H1 (cell line): ENCODE measurements at regions not wholly inside any gene's neighbourhood (a gene's known extent, or its start where the extent isn't known, plus 50 kb on each side); places are given as distances from the start of the nearest gene placed in this dataset.

ENCODE experiments used
- CTCF ChIA-PET: fragments of 300-600 bp; sonication (Branson Sonifier 250); formaldehyde crosslinking; loops from one replicate; lab custom pipeline; 2021; ENCODE audit not compliant: partially characterized antibody; lab: Charles Lee
- POLR2A ChIA-PET: fragments of 300-600 bp; sonication (Branson Sonifier 250); formaldehyde crosslinking; loops from one replicate; lab custom pipeline; 2021; ENCODE audit warnings: inconsistent platforms; ENCODE audit not compliant: partially characterized antibody; lab: Charles Lee
- DNase-seq, 2 experiments: peaks; one replicate each; pipeline versions ENCODE4 v3.0.0 to v3.0.0-alpha.2; 2010 to 2022; ENCODE audit warnings: low spot score in 2 of 2, low read depth in 1 of 2, mixed read lengths in 1 of 2
- FAIRE-seq: peaks from 2 replicates; lab custom pipeline; 2011; peaks lifted over from hg19 to GRCh38; lab: Jason Lieb, UNC
- H2AFZ ChIP-seq: 2 replicates; pipeline ENCODE4 v1.8.1; 2012; ENCODE audit warnings: low read length, inconsistent platforms
- H2AK5ac ChIP-seq: 2 replicates; pipeline ENCODE4 v1.6.1; 2013; ENCODE audit warnings: low read depth, low read length
- H2BK120ac ChIP-seq: replicated peaks from 2 replicates; pipeline ENCODE3; 2013; ENCODE audit warnings: low read depth, low read length, inconsistent platforms
- H2BK12ac ChIP-seq: 2 replicates; pipeline ENCODE4 v1.6.1; 2013; ENCODE audit warnings: low read depth, low read length
- H2BK15ac ChIP-seq: 2 replicates; pipeline ENCODE4 v1.6.1; 2013; ENCODE audit warnings: low read length
- H2BK20ac ChIP-seq: 2 replicates; pipeline ENCODE4 v1.6.1; 2013; ENCODE audit warnings: low read length
- H2BK5ac ChIP-seq: 2 replicates; pipeline ENCODE4 v1.6.1; 2013; ENCODE audit warnings: low read depth, low read length
- H3K14ac ChIP-seq: 2 replicates; pipeline ENCODE4 v1.6.1; 2013; ENCODE audit warnings: inconsistent platforms; ENCODE audit not compliant: insufficient read length
- H3K18ac ChIP-seq: 2 replicates; pipeline ENCODE4 v1.6.1; 2013; ENCODE audit warnings: low read length; ENCODE audit errors: extremely low read depth
- H3K23ac ChIP-seq: 2 replicates; pipeline ENCODE4 v1.6.1; 2013; ENCODE audit warnings: inconsistent platforms; ENCODE audit not compliant: insufficient read length
- H3K23me2 ChIP-seq: 2 replicates; pipeline ENCODE4 v1.6.1; 2013; ENCODE audit warnings: low read depth, low read length
- H3K27ac ChIP-seq: 2 replicates; pipeline ENCODE4 v1.6.1; 2011; ENCODE audit warnings: low read depth, low read length, inconsistent platforms
- H3K27me3 ChIP-seq, 4 experiments: replicated peaks in 1 of 4; 1 replicate in 1 of 4; 2 replicates in 3 of 4; pipeline versions ENCODE4 v1.6.1 to v1.8.1; 2011 to 2013; ENCODE audit warnings: low read length in 3 of 4, mild to moderate bottlenecking in 3 of 4, inconsistent platforms in 2 of 4, mixed read lengths in 2 of 4, moderate library complexity in 1 of 4; ENCODE audit not compliant: control insufficient read depth in 3 of 4, insufficient read depth in 3 of 4; ENCODE audit errors: extremely low read depth in 1 of 4
- H3K36me3 ChIP-seq, 4 experiments: 2 replicates each; pipeline versions ENCODE4 v1.6.1 to v1.8.1; 2011 to 2013; ENCODE audit warnings: mild to moderate bottlenecking in 4 of 4, low read length in 3 of 4, moderate library complexity in 2 of 4, control low read depth in 1 of 4, inconsistent platforms in 1 of 4; ENCODE audit not compliant: insufficient read depth in 4 of 4, control insufficient read depth in 2 of 4
- H3K4ac ChIP-seq: replicated peaks from 2 replicates; pipeline ENCODE3; 2013; ENCODE audit warnings: low read length, low read depth, mixed read lengths, inconsistent platforms; ENCODE audit not compliant: insufficient read length
- H3K4me1 ChIP-seq, 4 experiments: replicated peaks in 1 of 4; 1 replicate in 1 of 4; 2 replicates in 3 of 4; pipeline versions ENCODE4 v1.6.1 to v1.8.1; 2011 to 2013; ENCODE audit warnings: low read length in 3 of 4, inconsistent platforms in 2 of 4, mixed read lengths in 1 of 4; ENCODE audit not compliant: insufficient read depth in 4 of 4, control insufficient read depth in 3 of 4
- H3K4me2 ChIP-seq, 2 experiments: 2 replicates each; pipeline versions ENCODE4 v1.6.1 to v1.8.1; 2011 to 2013; ENCODE audit warnings: low read depth in 2 of 2, low read length in 2 of 2, control low read depth in 1 of 2, inconsistent platforms in 1 of 2, mild to moderate bottlenecking in 1 of 2; ENCODE audit not compliant: insufficient read depth in 1 of 2
- H3K4me3 ChIP-seq, 4 experiments: fragments of 200-600, 300-600 bp in 1 of 4; sonication (generic), shearing (Covaris generic), sonication (Bioruptor Twin) in 1 of 4; 2 replicates each; pipeline versions ENCODE4 v1.5.1 to v1.8.1; 2011 to 2016; ENCODE audit warnings: low read length in 4 of 4, low read depth in 3 of 4, control low read depth in 2 of 4, inconsistent platforms in 2 of 4, mild to moderate bottlenecking in 2 of 4, mixed read lengths in 1 of 4, moderate library complexity in 1 of 4; ENCODE audit not compliant: insufficient read depth in 2 of 4; ENCODE audit errors: extremely low read depth in 1 of 4
- H3K56ac ChIP-seq: replicated peaks from 2 replicates; pipeline ENCODE3; 2013; ENCODE audit warnings: low read depth, mild to moderate bottlenecking, mixed read lengths, low read length, inconsistent platforms; ENCODE audit not compliant: insufficient read length
- H3K79me1 ChIP-seq: 2 replicates; pipeline ENCODE4 v1.6.1; 2013; ENCODE audit warnings: low read depth, low read length, control low read depth
- H3K79me2 ChIP-seq, 2 experiments: 2 replicates each; pipeline versions ENCODE4 v1.6.1 to v1.8.1; 2012 to 2013; ENCODE audit warnings: low read length in 2 of 2, mild to moderate bottlenecking in 2 of 2, inconsistent platforms in 1 of 2; ENCODE audit not compliant: insufficient read depth in 2 of 2, control insufficient read depth in 1 of 2
- H3K9ac ChIP-seq, 4 experiments: replicated peaks in 1 of 4; 1 replicate in 1 of 4; 2 replicates in 3 of 4; pipeline versions ENCODE4 v1.6.1 to v1.8.1; 2011 to 2013; ENCODE audit warnings: low read depth in 3 of 4, low read length in 3 of 4, control low read depth in 2 of 4, mild to moderate bottlenecking in 2 of 4, moderate library complexity in 2 of 4, inconsistent platforms in 1 of 4; ENCODE audit errors: extremely low read depth in 1 of 4
- H3K9me3 ChIP-seq, 2 experiments: 2 replicates each; pipeline versions ENCODE4 v1.6.1 to v1.8.1; 2012 to 2013; ENCODE audit warnings: mild to moderate bottlenecking in 2 of 2, moderate library complexity in 2 of 2, control low read depth in 1 of 2, inconsistent platforms in 1 of 2, low read depth in 1 of 2, low read length in 1 of 2, mixed read lengths in 1 of 2; ENCODE audit not compliant: insufficient read depth in 2 of 2
- H4K20me1 ChIP-seq, 2 experiments: replicated peaks in 1 of 2; 2 replicates each; pipeline versions ENCODE3 to v1.8.1; 2011 to 2013; ENCODE audit warnings: inconsistent platforms in 2 of 2, low read length in 2 of 2, mild to moderate bottlenecking in 1 of 2; ENCODE audit not compliant: insufficient read depth in 2 of 2, control insufficient read depth in 1 of 2
- H4K5ac ChIP-seq: 2 replicates; pipeline ENCODE4 v1.6.1; 2013; ENCODE audit warnings: low read length, low read depth, mixed read lengths, inconsistent platforms; ENCODE audit not compliant: insufficient read length
- H4K8ac ChIP-seq: 2 replicates; pipeline ENCODE4 v1.8.0; 2013; ENCODE audit warnings: mild to moderate bottlenecking, moderate library complexity, low read length, inconsistent platforms; ENCODE audit not compliant: insufficient read depth; ENCODE audit errors: extremely low read depth
- H4K91ac ChIP-seq: replicated peaks from 2 replicates; pipeline ENCODE3; 2013; ENCODE audit warnings: low read length, mixed read lengths, inconsistent platforms; ENCODE audit not compliant: insufficient read length
- E2F6 ChIP-seq: IDR thresholded peaks from 2 replicates; pipeline ENCODE4 v1.6.1; 2012; ENCODE audit warnings: inconsistent platforms
- FOSL1 ChIP-seq: IDR thresholded peaks from 2 replicates; pipeline ENCODE4 v1.6.1; 2011; ENCODE audit warnings: mild to moderate bottlenecking, low read depth, low read length, moderate library complexity; ENCODE audit not compliant: insufficient read depth
- GABPA ChIP-seq: IDR thresholded peaks from 2 replicates; pipeline ENCODE4 v1.6.1; 2011; ENCODE audit warnings: mild to moderate bottlenecking, low read length, moderate library complexity, borderline replicate concordance; ENCODE audit not compliant: insufficient read depth
- HDAC6 ChIP-seq: IDR thresholded peaks from one replicate; pipeline ENCODE4 v1.7.1; 2012; ENCODE audit warnings: low read depth, mild to moderate bottlenecking, inconsistent platforms, low read length, moderate library complexity
- MAX ChIP-seq: IDR thresholded peaks from 2 replicates; pipeline ENCODE4 v1.6.1; 2012; ENCODE audit warnings: inconsistent platforms
- RNF2 ChIP-seq: fragments of 200-900, 300-1000 bp; sonication (generic); IDR thresholded peaks from 2 replicates; pipeline ENCODE4 v1.7.1; 2016; ENCODE audit warnings: borderline replicate concordance, low read depth, mild to moderate bottlenecking, antibody characterized with exemption, low read length; ENCODE audit not compliant: poor library complexity, severe bottlenecking; ENCODE audit errors: missing control alignments
- RXRA ChIP-seq: IDR thresholded peaks from 2 replicates; pipeline ENCODE4 v1.6.1; 2011; ENCODE audit warnings: low read depth, mild to moderate bottlenecking, low read length, moderate library complexity; ENCODE audit not compliant: insufficient read depth
- SAP30 ChIP-seq: fragments of 300-600 bp; sonication (generic); IDR thresholded peaks from 2 replicates; pipeline ENCODE4 v1.7.1; 2012; ENCODE audit warnings: low read length, moderate library complexity, mild to moderate bottlenecking, inconsistent platforms; ENCODE audit not compliant: insufficient read depth, insufficient replicate concordance
- SP1 ChIP-seq: IDR thresholded peaks from 2 replicates; pipeline ENCODE4 v1.6.1; 2011; ENCODE audit warnings: low read depth, low read length
- SP2 ChIP-seq: IDR thresholded peaks from 2 replicates; pipeline ENCODE4 v1.6.1; 2012; ENCODE audit warnings: mild to moderate bottlenecking, low read length, inconsistent platforms
- TAF1 ChIP-seq: IDR thresholded peaks from 2 replicates; pipeline ENCODE4 v1.6.1; 2011; ENCODE audit warnings: mild to moderate bottlenecking, low read depth, low read length
- TEAD4 ChIP-seq: IDR thresholded peaks from 2 replicates; pipeline ENCODE4 v1.6.1; 2012; ENCODE audit warnings: low read depth, low read length, inconsistent platforms, mixed read lengths
- USF2 ChIP-seq: IDR thresholded peaks from 2 replicates; pipeline ENCODE4 v1.6.1; 2011; ENCODE audit warnings: low read length, improper control_type of control experiment
- WGBS, 2 experiments: shearing (Covaris generic) in 1 of 2; methylation state at CpG; one replicate each; pipeline versions ENCODE4 v1.1.6 to v1.1.7; 2013 to 2015; ENCODE audit warnings: low lambda C conversion rate in 2 of 2, mixed read lengths in 2 of 2, inconsistent platforms in 1 of 2, low coverage in 1 of 2, missing lambda C conversion rate in 1 of 2; ENCODE audit not compliant: insufficient replicate concordance in 2 of 2, insufficient coverage in 1 of 2, insufficient read length in 1 of 2; ENCODE audit errors: extremely low coverage in 1 of 2, missing lambda C conversion rate in 1 of 2; 5-methylcytosine and 5-hydroxymethylcytosine counted together

- H3K4me1 ChIP-seq, result no peaks in the 10 kb centered on the region
- no peaks in the 10 kb centered on the region for H3K36me3 ChIP-seq
- no peak overlapping the region for H3K18ac ChIP-seq
- no peak overlapping the region for H3K56ac ChIP-seq
- ChIA-PET POLR2A (no interaction called here), CTCF (no interaction called here)
- H2BK15ac ChIP-seq, result no peak overlapping the region; the same call in 1 of the 2 replicates
- H2BK5ac ChIP-seq, result no peak overlapping the region
- H4K8ac ChIP-seq, result no peak overlapping the region
- H3K14ac ChIP-seq, result no peak overlapping the region
- FAIRE-seq, result no peak
- H2AFZ ChIP-seq, result 0 out of 2 replicates have a peak overlapping the region, but pooled peaks have one; percentile 28
- no peak overlapping the region for H4K5ac ChIP-seq
- no peak overlapping the region for H2BK12ac ChIP-seq
- H3K9me3 ChIP-seq, result no peaks in the 10 kb centered on the region
- H3K27ac ChIP-seq, result no peak overlapping the region
- no peak overlapping the region for H3K4me2 ChIP-seq
- no peaks in the 10 kb centered on the region for H3K79me2 ChIP-seq
- H3K27me3 ChIP-seq, result no peaks in the 10 kb centered on the region
- no peak overlapping the region for H3K4ac ChIP-seq
- no peaks in the 10 kb centered on the region for H3K79me1 ChIP-seq
- DNase-seq, result no peak
- no peak overlapping the region for H3K23ac ChIP-seq
- no peak overlapping the region for H2BK120ac ChIP-seq
- H2AK5ac ChIP-seq, result no peak overlapping the region
- no peak overlapping the region for H3K9ac ChIP-seq
- H3K23me2 ChIP-seq, result no peaks in the 10 kb centered on the region
- WGBS, 2 experiments, result 97% methylated on average over 11 of the region's 11 CpGs; no CpG with 5 or more reads in 1 of the 2 experiments
- H3K4me3 ChIP-seq, result no peak overlapping the region
- no peak overlapping the region for H2BK20ac ChIP-seq
- no peak overlapping the region for H4K91ac ChIP-seq
- no peaks in the 10 kb centered on the region for H4K20me1 ChIP-seq
- TF ChIP-seq HDAC6, result no peak
- TF ChIP-seq SP2, result no peak
- no peak for TF ChIP-seq E2F6
- TF ChIP-seq FOSL1, result no peak
- TF ChIP-seq MAX, result no peak
- TF ChIP-seq GABPA, result no peak
- TF ChIP-seq USF2, result no peak
- no peak for TF ChIP-seq TEAD4
- TF ChIP-seq RXRA, result no peak
- no peak for TF ChIP-seq RNF2
- no peak for TF ChIP-seq TAF1
- no peak for TF ChIP-seq SAP30
- no peak for TF ChIP-seq SP1
These were observed 323.3 kb downstream of the AJAP1 start for GRCh38 chr1:4977701-4978100.
